Left hindlimb (tissue), 1 donor: ENCODE measurements at regions not wholly inside any gene's neighbourhood (a gene's known extent, or its start where the extent isn't known, plus 50 kb on each side); places are given as distances from the start of the nearest gene placed in this dataset.
"Not testable (repeated sequence)": the region's sequence is repeated elsewhere in the genome, so short reads cannot be mapped to it uniquely, and the experiment has no call there.

Experiments
- DNase-seq: peaks from one replicate; pipeline ENCODE4 v3.0.0-alpha.2; 2018

DNA sequence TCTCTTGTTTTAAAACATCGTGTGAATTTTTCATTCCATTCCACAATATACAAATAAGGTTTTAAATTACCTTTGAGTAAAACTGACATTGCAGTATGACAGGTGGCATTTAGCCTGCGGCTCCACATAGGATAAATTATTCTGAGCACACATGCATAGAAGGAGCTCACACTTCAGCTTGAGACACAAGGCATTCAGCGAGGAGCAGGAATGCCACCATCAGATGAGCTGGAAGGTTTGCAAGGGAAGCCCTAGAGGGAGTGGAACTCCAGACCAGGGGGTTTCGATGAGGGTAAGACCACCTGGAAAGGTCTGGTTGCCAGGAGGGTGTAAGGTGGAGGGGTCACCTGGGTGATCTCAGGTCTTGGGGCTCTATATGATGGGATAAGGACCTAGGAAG is 259.0 kb upstream of the ADRA1B start:
- DNase-seq, result no peak

DNA sequence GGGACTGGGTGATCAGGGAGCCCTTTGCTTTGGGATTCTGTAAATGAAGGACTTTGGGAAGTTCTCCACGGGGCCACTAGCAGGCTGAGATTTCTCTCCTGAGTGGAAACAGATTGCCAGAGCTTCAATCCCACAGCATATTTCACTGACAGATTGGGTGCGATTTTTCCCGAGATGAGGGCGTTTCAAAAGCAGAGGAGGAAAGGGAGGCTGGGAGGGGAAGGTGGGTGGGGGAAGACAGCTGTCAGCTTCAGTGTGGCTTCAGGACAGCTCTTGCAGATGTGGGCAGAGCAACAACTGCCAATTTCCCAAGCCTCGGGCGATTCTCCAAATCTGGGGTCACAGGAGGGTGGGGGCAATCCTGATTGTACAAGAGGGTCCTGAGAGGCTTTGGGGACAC is 258.5 kb upstream of the ADRA1B start:
- DNase-seq, result no peak

DNA sequence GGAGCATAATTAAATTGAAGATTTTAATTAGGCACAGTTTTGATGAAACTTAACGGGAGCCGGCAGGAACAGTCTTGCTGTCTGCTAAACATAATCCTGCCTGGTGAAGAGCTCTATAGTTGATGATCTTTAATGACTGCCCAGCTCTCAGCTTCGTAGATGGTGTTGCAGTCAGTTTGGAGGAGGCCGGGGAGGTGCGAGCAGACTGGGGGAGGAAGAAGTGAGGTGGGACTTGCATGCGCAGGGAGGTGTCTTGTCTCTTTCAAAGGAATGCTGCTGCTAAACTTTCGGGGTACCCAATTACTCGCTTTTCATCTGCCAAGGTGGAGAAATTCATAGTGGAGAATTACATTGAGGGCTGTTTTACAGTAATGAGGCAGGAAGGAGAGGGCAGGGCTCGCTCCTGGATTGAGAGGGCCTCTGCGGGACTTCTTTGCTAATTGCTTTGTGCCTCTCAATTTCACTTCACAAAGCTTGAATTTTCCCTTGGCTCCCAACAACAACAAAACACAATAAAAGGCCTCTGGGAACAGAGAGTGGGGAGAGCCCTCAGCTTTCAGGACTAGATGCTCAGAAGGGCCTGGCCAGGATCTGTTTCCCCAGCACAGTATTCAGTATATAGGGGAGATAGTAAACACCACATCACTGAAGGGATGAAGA is 257.9 kb upstream of the ADRA1B start:
- no peak for DNase-seq

DNA sequence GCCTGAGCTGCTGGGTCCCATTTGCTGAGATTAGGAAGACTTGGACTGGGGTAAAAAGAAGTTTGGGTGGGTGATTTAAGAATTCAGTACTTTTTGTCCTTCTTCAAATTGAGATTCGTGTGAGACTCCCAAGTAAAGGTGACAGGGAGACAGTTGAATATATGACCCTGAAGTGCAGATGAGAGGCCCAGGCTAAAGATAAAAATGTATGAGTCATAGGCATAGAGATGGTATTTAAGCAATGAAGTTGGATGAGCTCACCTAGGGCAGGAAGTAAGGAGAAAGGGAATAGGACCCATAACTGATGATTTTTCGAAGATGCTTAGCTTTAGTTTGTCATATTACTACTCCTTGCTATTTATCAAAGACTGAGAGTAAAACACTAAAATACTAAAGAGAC is 255.9 kb upstream of the ADRA1B start:
- DNase-seq, result no peak

DNA sequence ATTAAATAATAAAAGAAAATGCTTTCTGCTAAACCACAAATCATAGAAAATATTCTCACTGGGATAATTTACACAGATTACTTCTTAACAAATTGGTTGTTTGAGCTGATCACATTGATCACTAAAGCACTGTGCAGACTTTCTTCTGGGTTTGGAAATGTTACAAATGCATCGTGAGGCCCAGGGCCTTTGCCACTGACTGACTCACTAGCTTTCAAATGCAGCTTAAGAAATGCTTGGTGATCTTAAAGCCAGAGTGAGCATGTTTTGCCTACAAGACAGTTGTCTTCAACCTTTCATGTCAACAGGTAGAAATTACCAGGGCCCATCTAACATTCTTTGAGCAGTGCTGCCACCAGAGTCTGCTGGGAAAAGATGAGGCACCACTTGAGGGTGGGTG is 252.3 kb upstream of the ADRA1B start:
- DNase-seq, result no peak

DNA sequence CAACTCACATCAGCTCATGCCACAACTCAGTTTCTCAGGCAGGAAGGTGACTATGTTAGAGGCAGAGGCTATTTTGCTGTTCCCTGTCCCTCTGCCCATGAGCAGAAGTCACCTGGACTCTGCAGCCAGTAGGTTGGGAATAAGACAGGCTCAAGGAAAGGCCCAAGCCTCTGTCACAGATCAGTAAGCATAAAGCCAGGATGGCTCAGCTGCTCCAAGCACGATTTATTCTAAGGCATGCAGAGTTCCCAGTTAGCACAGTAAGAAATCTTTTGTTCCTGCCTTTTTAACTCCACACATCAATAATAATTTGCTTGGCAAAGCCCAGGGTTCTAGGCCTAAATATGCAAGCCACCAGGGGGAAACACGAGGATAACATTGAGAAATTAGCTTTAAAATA is 249.0 kb upstream of the ADRA1B start:
- DNase-seq, result no peak

DNA sequence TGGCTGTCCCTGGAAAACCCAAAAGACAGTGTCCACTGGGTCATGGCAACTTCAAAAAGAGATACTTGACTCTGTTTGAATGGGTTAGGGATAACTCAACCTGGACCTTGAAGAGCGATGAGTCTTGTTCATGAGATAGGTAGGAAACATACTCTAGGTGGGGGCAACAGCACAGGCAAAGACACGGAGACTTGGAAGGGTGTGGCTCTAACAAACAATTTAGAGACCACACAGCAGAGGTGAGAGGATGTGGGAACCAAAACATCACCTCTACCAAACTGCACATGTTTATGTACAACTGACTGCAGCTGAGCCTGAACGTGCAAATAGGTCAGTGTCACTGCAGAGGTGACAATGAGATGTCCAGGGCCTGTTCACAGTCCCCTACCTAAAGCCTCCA is 247.7 kb upstream of the ADRA1B start:
- DNase-seq, result no peak

DNA sequence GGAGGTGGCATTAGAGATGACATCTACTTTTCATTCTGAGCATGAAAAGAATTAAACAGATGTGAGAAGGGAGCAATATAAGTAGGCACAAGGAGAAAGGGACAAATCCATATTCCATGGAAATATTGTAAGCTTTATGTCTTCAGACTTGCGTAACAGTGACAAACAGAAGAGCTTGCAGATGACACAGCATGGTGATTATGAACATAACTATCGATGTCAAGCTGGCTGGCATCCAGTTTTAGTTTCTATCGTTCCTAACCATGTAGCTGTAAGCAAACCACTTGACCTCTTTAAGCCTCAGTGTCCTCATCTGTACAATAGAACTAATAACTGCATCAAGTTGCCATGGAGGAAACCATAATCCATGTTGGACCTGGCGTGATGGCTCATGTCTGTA is 246.7 kb upstream of the ADRA1B start:
- no peak for DNase-seq

DNA sequence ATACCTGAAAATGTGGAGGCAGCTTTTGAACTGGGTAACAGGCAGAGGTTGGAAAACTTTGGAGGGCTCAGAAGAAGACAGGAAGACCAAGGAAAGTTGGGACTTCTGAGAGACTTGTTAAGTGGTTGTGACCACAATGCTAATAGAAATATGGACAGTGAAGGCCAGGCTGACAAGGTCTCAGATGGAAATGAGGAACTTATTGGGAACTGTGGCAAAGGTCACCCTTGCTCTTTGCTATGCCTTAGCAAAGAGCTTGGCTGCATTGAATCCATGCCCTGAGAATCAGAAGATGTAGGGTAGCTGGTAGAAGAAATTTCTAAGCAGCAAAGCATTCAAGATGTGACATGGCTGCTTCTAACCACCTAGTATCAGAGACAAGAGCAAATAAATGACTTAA is 244.4 kb upstream of the ADRA1B start:
- no peak for DNase-seq

DNA sequence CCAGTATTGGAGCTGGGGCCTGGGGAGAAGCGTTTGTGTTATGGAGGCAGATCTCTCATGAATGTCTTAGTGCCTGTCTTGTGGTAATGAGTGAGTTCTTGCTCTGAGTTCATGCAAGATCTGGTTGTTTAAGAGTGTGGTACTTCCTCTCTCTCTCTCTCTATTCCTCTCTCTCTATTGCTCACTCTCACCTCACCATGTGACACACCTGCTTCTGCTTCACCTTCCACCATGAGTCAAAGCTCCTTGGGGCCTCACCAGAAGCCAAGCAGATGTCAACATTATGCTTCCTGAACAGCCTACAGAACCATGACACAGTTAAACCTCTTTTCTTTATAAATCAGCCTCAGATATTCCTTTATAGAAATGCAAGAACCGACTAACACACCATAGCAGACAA is 242.7 kb upstream of the ADRA1B start:
- no peak for DNase-seq

DNA sequence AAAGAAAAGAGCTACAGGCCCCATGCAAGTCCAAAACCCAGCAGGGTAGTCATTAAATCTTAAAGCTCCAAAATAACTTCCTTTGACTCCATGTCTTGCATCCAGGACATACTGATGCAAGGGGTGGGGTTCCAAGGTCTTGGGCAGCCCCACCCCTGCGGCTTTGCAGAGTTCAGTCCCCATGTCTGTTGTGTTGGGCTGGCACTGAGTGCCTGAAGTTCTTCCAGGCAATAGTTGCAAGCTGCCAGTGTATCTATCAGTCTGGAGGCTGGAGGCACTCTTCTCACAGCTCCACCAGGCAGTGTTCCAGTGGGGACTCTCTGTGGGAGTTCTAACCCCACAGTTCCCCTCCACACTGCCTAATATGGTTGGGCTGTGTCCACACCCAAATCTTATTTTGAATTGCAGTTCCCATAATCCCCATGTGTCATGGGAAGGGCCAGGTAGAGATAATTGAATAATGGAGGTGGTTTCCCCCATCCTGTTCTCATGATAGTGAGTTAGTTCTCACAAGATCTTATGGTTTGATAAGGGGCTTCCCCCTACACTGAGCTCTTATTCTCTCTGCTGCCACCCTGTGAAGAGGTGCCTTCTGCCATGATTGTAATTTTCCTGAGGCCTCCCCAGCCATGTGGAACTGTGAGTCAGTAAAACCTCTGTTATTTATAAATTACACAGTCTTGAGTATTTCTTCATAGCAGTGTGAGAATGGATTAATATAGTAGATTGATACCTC is 237.5 kb upstream of the ADRA1B start:
- no peak for DNase-seq

DNA sequence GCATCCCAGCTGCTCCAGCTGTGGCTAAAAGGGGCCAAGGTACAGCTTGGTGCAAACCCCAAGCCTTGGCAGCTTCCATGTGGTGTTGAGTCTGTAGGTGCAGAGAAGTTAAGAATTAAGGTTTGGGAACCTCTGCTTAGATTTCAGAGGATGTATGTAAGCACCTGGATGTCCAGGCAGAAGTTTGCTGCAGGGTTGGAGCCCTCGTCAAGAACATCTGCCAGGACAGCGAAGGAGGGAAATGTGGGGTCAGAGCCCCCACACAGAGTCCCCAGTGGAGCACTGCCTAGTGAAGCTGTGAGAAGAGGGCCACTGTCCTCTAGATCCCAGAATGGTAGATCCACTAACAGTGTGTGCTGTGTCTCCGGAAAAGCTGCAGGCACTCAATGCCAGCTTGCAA is 236.2 kb upstream of the ADRA1B start:
- DNase-seq, result no peak

DNA sequence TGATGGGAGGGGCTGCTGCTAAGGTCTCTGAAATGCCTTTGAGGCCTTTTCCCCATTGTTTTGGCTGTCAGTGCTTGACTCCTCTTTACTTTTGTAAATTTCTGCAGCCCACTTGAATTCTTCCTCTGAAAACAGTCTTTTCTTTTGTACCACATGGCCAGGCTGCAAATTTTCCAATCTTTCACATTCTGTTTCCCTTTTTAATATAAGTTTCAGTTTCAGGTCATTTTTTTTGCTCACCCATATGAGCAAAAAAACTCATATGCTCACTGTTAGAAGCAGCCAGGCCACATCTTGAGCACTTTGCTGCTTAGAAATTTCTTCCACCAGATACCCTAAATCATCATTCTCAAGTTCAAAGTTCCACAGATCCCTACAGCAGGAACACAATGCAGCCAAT is 234.6 kb upstream of the ADRA1B start:
- DNase-seq, result no peak

DNA sequence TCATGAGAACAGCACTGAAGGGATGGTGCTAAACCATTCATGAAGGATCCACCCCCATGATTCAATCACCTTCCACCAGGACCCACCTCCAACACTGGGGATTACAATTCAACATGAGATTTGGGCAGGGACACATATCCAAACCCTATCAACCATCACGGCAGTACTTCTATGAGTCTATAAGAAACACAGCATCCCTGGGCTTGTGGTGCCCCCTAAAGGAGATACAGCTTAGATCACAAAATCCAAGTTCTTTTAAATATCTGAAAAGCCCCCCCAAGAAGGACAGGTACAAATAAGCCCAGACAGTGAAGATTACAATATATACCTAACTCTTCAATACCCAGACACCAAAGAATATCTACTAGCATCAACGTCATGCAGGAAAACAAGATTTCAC is 233.7 kb upstream of the ADRA1B start:
- no peak for DNase-seq

DNA sequence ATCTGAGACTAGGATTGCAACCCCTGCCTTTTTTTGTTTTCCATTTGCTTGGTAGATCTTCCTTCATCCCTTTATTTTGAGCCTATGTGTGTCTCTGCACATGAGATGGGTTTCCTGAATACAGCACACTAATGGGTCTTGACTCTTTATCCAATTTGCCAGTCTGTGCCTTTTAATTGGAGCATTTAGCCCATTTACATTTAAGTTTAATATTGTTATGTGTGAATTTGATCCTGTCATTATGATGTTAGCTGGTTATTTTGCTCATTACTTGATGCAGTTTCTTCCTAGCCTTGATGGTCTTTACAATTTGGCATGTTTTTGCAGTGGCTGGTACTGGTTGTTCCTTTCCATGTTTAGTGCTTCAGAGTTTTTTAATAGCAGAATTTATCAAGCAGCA is 228.4 kb upstream of the ADRA1B start:
- not testable (repeated sequence) for DNase-seq

DNA sequence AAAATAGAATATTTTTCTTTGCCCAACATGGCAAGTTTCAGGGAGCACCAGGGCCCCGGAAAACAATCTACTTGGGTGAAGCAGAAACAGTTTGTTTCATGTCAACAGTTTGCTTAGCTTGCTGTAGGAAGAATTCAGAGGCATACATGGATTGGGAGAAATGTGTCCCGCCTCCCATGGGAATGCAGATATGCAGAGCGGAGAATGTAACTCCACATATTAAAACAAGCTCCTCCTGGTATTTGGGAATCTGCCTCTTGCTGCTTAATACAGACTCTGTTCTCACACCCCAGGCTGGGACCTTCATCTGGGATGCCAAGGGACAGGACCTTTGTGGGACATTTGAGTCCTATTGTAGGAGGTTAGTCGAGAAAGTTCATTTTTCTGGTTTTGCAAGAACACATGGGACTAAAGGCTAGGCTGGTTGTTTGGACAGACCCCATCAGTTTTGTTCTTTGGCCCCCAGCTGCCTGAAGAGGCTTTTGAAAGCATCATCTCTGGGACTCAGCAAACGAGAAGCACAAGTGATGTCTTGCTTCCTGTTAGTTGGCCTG is 220.5 kb upstream of the ADRA1B start:
- DNase-seq, result no peak

DNA sequence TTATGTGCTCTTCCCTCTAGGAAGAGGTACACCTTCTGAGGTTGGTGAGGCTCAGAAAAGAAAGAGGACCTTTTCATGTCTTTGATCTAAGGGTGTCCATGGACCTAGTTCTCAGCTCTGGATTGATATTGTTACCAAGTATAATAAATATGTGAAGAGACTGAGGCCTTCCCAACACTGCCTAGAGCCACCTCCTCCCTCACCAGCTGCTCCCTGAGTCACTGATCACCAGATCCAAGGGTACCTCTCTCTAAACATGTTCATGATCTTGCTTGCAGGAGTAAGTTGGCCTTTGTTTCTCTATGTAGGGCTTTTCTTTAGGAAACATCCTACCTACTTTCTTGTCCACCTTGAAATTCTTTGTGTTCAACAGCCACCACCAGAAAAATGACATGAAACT is 218.8 kb upstream of the ADRA1B start:
- DNase-seq, result no peak

DNA sequence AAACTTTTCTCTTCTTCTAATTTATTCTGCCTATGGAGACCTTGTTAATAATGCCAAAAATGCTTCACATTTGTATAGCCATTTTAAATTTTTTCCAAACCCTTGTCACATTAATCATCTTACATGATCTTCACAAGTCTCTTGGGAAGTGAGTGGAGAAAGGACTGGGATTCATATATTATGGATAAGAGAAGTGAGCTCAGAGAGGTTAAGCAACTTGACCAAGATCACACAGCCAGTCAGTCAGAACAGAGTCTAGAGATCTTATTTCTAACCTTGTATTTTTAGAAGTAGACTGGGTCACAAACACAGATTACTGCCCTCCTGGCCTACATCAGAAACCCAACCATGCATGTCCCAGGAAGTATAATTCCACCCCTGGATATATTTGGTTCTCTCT is 218.0 kb upstream of the ADRA1B start:
- DNase-seq, result no peak

DNA sequence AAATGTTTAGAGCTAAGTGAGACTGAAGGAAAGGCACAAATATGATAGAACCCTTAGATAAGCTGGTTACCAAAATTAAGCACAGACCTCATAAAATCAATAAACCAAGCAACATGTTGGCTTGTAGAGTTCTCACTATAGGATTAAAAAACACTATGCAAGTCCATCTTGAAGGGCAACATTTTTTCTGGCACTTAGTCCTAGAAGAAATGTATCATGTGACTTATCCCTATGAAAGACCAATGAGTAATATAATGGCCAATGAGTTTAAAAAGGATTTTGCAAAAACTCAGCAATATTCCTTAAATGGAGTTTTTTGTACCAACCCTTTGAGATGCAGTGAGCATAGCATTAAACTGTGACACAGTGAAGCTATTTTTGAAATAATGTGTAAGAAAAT is 216.3 kb upstream of the ADRA1B start:
- DNase-seq, result no peak

DNA sequence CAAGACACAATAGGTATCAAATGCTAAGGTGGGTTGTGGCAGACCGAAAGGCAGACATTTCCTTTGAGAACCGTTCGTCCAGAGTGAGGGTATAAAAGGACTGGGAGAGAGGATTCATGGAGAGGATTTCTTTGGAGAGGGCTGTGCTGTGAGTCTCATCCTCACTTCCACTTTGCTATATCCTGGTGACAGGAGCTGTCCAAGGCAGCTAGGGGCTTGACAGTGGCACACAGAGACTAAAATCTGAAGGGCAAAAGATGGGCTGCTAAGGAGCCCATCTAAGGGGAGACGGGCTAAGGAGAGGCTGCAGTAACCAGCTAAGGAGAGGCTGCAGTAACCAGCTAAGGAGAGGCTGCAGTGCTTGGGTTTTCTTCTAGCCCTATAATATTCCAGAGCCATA is 214.0 kb upstream of the ADRA1B start:
- no peak for DNase-seq

DNA sequence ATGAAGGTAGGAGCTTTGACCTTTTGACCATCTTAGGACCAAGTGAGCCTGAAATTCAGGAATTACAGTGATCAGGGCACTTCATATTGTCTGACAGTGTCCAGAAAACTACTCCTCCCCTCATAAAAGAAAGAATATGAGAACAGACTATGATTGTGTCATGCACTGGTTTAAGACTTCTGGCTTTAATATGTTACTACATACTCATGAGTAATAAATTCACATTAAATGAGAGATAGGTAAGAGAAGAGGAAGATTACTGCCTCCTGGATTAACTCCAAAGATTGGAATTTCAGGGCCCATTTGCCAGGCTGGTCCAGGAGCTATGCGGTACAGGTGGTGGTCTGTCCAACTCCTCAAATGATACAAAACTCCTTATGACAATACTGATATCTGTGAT is 213.5 kb upstream of the ADRA1B start:
- no peak for DNase-seq

DNA sequence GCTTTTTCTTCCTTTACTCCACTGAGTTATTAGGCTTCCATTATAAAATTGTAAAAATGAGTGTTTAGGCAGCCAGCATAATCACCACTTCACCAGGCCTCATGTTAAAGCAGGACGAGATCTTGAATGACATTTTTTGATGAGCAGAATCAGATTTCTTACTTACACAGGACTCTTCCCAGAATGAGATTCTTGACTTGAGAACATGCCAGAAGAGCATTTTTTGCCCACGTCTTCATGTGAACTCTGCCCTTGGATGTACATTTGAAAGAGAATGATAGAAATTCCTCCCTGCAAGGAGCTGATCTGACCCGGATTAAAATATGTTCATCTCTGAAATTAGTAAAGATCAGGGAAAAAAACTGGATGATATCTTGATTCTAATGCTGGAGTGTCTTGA is 212.1 kb upstream of the ADRA1B start:
- DNase-seq, result no peak

DNA sequence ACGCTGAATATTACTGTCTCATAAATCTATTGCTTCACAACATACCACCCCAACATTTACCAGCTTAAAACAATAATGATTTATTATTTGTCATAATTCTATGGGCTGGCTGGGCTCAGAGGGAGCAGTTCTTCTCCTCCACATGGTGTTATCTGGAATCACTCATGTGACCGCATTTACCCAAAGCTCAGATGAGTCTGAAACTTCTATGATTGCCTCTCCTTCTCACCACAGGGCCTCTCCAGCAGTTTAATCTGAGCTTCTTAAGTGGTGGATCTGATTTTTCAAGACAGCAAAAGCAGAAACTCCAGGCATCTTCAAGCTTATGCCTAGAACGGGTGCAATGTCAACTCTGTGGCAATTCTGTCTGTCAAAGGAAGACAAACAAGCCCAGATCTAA is 210.3 kb upstream of the ADRA1B start:
- DNase-seq, result no peak

DNA sequence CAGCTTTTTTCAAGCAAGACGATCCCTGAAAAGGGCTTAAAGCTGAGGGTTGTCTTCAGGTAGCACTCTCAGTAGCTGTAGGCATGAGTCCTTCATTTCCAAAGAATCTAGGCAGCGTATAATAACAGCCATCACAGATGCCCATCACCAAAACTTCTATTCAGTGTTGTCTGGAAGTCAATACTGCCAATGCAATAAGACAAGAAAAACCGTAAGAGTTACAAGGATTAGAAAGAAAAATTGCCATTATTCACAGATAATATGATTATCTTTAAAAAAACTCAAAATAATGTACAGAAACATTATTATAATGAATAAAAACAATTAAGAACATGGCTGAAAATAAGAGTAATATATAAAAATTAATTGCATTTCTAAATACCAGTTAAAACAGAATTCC is 208.2 kb upstream of the ADRA1B start:
- no peak for DNase-seq

DNA sequence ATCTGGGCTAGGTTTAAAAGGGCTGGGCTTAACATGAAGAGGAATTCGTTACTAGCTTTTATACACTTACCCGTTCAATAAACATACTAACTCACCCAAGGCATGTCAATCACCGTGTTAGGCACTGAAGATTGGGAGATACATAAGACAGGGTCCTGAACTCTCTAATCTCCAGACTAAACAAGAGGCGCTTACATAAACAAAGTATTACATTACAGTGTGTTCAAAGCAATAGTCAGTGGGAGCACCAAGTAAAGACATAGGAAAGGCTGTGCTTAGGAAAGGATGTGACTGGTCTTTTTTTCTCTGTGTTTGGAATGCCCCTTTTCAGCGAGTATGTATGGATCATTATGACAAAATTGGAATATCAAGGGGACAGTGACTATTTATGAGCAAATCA is 203.6 kb upstream of the ADRA1B start:
- no peak for DNase-seq
